ENCODE measurements at regions not wholly inside any gene's neighbourhood (a gene's known extent, or its start where the extent isn't known, plus 50 kb on each side); places are given as distances from the start of the nearest gene placed in this dataset.

- TF ChIP-seq CREM (IDR thresholded peaks at IDR 0.05; ENCODE audit: low read depth) (no peak), TARDBP (IDR thresholded peaks at IDR 0.05; ENCODE audit: borderline replicate concordance) (no peak)
These were observed 262.8 kb downstream of the SNCA start (continued) for GRCh38 chr4:89574176-89574575.

- BruUV-seq (replicated peaks), result no TSS peak
- Histone ChIP-seq H3K27ac (ENCODE audit: control insufficient read depth, insufficient read depth) (no peak overlapping the region), H3K4me3 (no peak overlapping the region), H3K36me3 (ENCODE audit: control insufficient read depth in 2 of 2, insufficient read depth in 2 of 2, low read length in 1 of 2) (no peaks in the 10 kb centered on the region), H3K4me1 (ENCODE audit: control insufficient read depth, insufficient read depth, low read length) (no peaks in the 10 kb centered on the region), H2AFZ (ENCODE audit: control insufficient read depth, low read depth, low read length) (no peak overlapping the region), H3K9ac (ENCODE audit: control insufficient read depth, insufficient read depth, low read length) (no peak overlapping the region), H3K79me2 (ENCODE audit: control insufficient read depth, insufficient read depth, low read length) (no peaks in the 10 kb centered on the region), H3K4me2 (ENCODE audit: control insufficient read depth, insufficient read depth) (no peak overlapping the region), H3K9me3 (replicated peaks; ENCODE audit: control insufficient read depth, insufficient read depth, low read length) (no peaks in the 10 kb centered on the region), H3K27me3 (replicated peaks in 1 of 2; ENCODE audit: control insufficient read depth in 2 of 2, insufficient read depth in 2 of 2, low read length in 1 of 2) (no peaks in the 10 kb centered on the region), H4K20me1 (ENCODE audit: control insufficient read depth, insufficient read depth) (no peaks in the 10 kb centered on the region)
- FAIRE-seq (no peak), ATAC-seq (no peak), DNase-seq (ENCODE audit: low read depth, low spot score) (no peak)
- ChIA-PET SMC1A (ENCODE audit: uncharacterized antibody, unreplicated experiment) (no interaction called here), RAD21 (ENCODE audit: unreplicated experiment) (no interaction called here), POLR2A (no interaction called here), CTCF (interaction anchor here (1.0 to 1.1 kb wide), 2 partner anchors 14 to 16 kb away, joined by 3 read pairs; no protein-coding TSS in a partner anchor)
- intact Hi-C loops (cut with micrococcal nuclease; ENCODE audit: unreplicated experiment), result no loop called here
- 0% methylated on average over 1 of the region's 1 CpG for WGBS (ENCODE audit: insufficient coverage, insufficient replicate concordance, low lambda C conversion rate, missing lambda C conversion rate)
- in situ Hi-C loops (cut with MboI), result no loop called here
- TF ChIP-seq, protein P1, sequence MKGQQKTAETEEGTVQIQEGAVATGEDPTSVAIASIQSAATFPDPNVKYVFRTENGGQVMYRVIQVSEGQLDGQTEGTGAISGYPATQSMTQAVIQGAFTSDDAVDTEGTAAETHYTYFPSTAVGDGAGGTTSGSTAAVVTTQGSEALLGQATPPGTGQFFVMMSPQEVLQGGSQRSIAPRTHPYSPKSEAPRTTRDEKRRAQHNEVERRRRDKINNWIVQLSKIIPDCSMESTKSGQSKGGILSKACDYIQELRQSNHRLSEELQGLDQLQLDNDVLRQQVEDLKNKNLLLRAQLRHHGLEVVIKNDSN (IDR thresholded peaks at IDR 0.05; ENCODE audit: borderline replicate concordance, extremely low read length, insufficient read depth, low read depth, low read length), result no peak
- TF ChIP-seq MEF2A (IDR thresholded peaks at IDR 0.05; ENCODE audit: insufficient read depth, low read depth, low read length) (no peak), ZNF687 (IDR thresholded peaks at IDR 0.05) (no peak), SUZ12 (IDR thresholded peaks at IDR 0.05; ENCODE audit: unreplicated experiment) (no peak), EZH2 (IDR thresholded peaks at IDR 0.05; ENCODE audit: borderline replicate concordance, control insufficient read depth, low read depth, low read length) (no peak), E4F1 (IDR thresholded peaks at IDR 0.05; ENCODE audit: borderline replicate concordance, partially characterized antibody) (no peak), POU2F2 (IDR thresholded peaks at IDR 0.05; ENCODE audit: borderline replicate concordance, low read depth, low read length) (no peak), IRF4 (IDR thresholded peaks at IDR 0.05; ENCODE audit: low read depth, low read length) (no peak), TCF7 (IDR thresholded peaks at IDR 0.05; ENCODE audit: borderline replicate concordance) (no peak), CEBPB (IDR thresholded peaks at IDR 0.05; ENCODE audit: borderline replicate concordance in 1 of 2, low read depth in 2 of 2, low read length in 2 of 2) (no peak), KAT2A (conservative IDR thresholded peaks at IDR 0.05; ENCODE audit: control insufficient read depth, low read depth, low read length) (no peak)
- TF ChIP-seq, protein P2, sequence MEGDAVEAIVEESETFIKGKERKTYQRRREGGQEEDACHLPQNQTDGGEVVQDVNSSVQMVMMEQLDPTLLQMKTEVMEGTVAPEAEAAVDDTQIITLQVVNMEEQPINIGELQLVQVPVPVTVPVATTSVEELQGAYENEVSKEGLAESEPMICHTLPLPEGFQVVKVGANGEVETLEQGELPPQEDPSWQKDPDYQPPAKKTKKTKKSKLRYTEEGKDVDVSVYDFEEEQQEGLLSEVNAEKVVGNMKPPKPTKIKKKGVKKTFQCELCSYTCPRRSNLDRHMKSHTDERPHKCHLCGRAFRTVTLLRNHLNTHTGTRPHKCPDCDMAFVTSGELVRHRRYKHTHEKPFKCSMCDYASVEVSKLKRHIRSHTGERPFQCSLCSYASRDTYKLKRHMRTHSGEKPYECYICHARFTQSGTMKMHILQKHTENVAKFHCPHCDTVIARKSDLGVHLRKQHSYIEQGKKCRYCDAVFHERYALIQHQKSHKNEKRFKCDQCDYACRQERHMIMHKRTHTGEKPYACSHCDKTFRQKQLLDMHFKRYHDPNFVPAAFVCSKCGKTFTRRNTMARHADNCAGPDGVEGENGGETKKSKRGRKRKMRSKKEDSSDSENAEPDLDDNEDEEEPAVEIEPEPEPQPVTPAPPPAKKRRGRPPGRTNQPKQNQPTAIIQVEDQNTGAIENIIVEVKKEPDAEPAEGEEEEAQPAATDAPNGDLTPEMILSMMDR (IDR thresholded peaks at IDR 0.05 in 2 of 3, conservative IDR thresholded peaks at IDR 0.05 in 1 of 3; ENCODE audit: control insufficient read depth in 2 of 3, extremely low read depth in 1 of 3, insufficient read depth in 1 of 3, low read depth in 3 of 3, low read length in 3 of 3), result no peak
These were observed 263.3 kb downstream of the SNCA start for GRCh38 chr4:89573656-89574055.
